ENCODE measurements at regions not wholly inside any gene's neighbourhood (a gene's known extent, or its start where the extent isn't known, plus 50 kb on each side); places are given as distances from the start of the nearest gene placed in this dataset.

DNA sequence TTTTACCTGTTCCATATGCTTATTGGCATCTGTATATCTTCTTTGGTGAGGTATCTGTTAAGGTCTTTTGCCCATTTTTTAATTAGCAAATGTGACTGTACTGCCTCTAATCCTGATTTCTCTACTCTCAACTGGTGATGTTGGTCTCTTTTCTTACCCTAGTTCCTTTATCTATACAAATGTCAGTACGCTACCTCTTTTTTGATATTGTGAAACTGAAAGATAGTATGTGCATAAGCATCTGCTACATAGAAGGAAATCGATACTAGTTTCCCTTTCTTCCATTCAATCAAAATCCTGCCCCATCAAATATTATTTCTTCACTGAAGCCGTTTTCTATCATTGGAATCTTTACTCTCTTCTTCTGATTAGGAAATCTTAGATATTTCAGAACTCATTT, 194.9 kb upstream of the SPOPL start:
- TF ChIP-seq MYC (IDR thresholded peaks at IDR 0.05; ENCODE audit: low read depth, low read length) (no peak), FOS (IDR thresholded peaks at IDR 0.05; ENCODE audit: borderline replicate concordance, insufficient read depth, low read length) (no peak), POLR2A (IDR thresholded peaks at IDR 0.05; ENCODE audit: low read depth, low read length) (no peak), POLR2AphosphoS5 (IDR thresholded peaks at IDR 0.05; ENCODE audit: insufficient read depth, low read depth, low read length) (no peak), GATA2 (IDR thresholded peaks at IDR 0.05; ENCODE audit: insufficient read depth, insufficient read length, low read depth, low read length) (no peak), EZH2 (IDR thresholded peaks at IDR 0.05; ENCODE audit: borderline replicate concordance, low read depth, low read length, severe bottlenecking) (no peak), JUN (IDR thresholded peaks at IDR 0.05; ENCODE audit: borderline replicate concordance, insufficient read depth, insufficient read length, low read depth) (no peak)
- TF ChIP-seq, protein P1, sequence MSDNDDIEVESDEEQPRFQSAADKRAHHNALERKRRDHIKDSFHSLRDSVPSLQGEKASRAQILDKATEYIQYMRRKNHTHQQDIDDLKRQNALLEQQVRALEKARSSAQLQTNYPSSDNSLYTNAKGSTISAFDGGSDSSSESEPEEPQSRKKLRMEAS (IDR thresholded peaks at IDR 0.05; ENCODE audit: insufficient read depth, insufficient read length): no peak
- TF ChIP-seq, protein P2, sequence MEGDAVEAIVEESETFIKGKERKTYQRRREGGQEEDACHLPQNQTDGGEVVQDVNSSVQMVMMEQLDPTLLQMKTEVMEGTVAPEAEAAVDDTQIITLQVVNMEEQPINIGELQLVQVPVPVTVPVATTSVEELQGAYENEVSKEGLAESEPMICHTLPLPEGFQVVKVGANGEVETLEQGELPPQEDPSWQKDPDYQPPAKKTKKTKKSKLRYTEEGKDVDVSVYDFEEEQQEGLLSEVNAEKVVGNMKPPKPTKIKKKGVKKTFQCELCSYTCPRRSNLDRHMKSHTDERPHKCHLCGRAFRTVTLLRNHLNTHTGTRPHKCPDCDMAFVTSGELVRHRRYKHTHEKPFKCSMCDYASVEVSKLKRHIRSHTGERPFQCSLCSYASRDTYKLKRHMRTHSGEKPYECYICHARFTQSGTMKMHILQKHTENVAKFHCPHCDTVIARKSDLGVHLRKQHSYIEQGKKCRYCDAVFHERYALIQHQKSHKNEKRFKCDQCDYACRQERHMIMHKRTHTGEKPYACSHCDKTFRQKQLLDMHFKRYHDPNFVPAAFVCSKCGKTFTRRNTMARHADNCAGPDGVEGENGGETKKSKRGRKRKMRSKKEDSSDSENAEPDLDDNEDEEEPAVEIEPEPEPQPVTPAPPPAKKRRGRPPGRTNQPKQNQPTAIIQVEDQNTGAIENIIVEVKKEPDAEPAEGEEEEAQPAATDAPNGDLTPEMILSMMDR (IDR thresholded peaks at IDR 0.05; ENCODE audit: extremely low read depth in 1 of 2, insufficient read depth in 1 of 2, low read depth in 1 of 2, low read length in 2 of 2): no peak
- CTCF ChIA-PET: no interaction called here

More for the DNA sequence above, 194.9 kb upstream of the SPOPL start:
- H3K27ac ChIP-seq (ENCODE audit: insufficient read depth, low read depth, low read length): no peak overlapping the region
- no peaks in the 10 kb centered on the region for H3K4me1 ChIP-seq (ENCODE audit: control insufficient read depth, extremely low read depth, insufficient read depth, low read length)
- no peak overlapping the region for H3K4me3 ChIP-seq (replicated peaks in 1 of 3; ENCODE audit: insufficient read depth in 1 of 3, low read depth in 1 of 3, low read length in 3 of 3)
- H3K36me3 ChIP-seq (ENCODE audit: control insufficient read depth in 2 of 2, extremely low read depth in 1 of 2, insufficient read depth in 2 of 2, low read length in 2 of 2): no peaks in the 10 kb centered on the region
- H3K9me3 ChIP-seq (replicated peaks; ENCODE audit: control insufficient read depth, insufficient read depth, low read length): no peaks in the 10 kb centered on the region
- H3K4me2 ChIP-seq (ENCODE audit: insufficient read depth, low read length): no peak overlapping the region
- H2AFZ ChIP-seq (ENCODE audit: low read depth, low read length): no peak overlapping the region
- no TSS peak for BruUV-seq (replicated peaks)
- dilution Hi-C loops (cut with MboI; ENCODE audit: extremely low pct_ligation_motif_present, low sequenced_read_pairs) (no loop called here), intact Hi-C loops (cut with micrococcal nuclease) (no loop called here)
- no peak for FAIRE-seq
- H3K9ac ChIP-seq (replicated peaks; ENCODE audit: extremely low read depth, insufficient read depth, low read length): no peak overlapping the region
- H3K79me2 ChIP-seq (ENCODE audit: control insufficient read depth, insufficient read depth, low read length): no peaks in the 10 kb centered on the region
- H4K20me1 ChIP-seq (replicated peaks; ENCODE audit: control insufficient read depth, extremely low read depth, insufficient read depth, low read length): no peaks in the 10 kb centered on the region
- no peak for DNase-seq (ENCODE audit: low read depth, low spot score)
- no peaks in the 10 kb centered on the region for H3K27me3 ChIP-seq (ENCODE audit: control insufficient read depth in 2 of 2, insufficient read depth in 2 of 2, low read length in 2 of 2)
- H3K9me1 ChIP-seq (replicated peaks; ENCODE audit: control insufficient read depth, extremely low read depth, insufficient read depth, low read length): no peaks in the 10 kb centered on the region
- POLR2A ChIA-PET: no interaction called here

Data from endothelial cell of umbilical vein (primary cell).